BLaER1 treated with 17β-estradiol and CSF1 and Interleukin-3, amounts not matched to agents 10 nM and 100 nM (cell line): ENCODE measurements at regions not wholly inside any gene's neighbourhood (a gene's known extent, or its start where the extent isn't known, plus 50 kb on each side); places are given as distances from the start of the nearest gene placed in this dataset.
"Not testable (repeated sequence)": the region's sequence is repeated elsewhere in the genome, so short reads cannot be mapped to it uniquely, and the experiment has no call there.

Experiments
- H3K27ac ChIP-seq, 11 experiments: shearing (Covaris generic); formaldehyde crosslinking; 2 replicates each; pipeline ENCODE4 v1.8.1; 2022
- H3K27me3 ChIP-seq, 11 experiments: shearing (Covaris generic); formaldehyde crosslinking; 2 replicates each; pipeline ENCODE4 v1.8.1; 2022
- H3K36me3 ChIP-seq, 11 experiments: shearing (Covaris generic); formaldehyde crosslinking; 2 replicates each; pipeline ENCODE4 v1.8.1; 2022
- H3K4me1 ChIP-seq, 10 experiments: shearing (Covaris generic); formaldehyde crosslinking; 2 replicates each; pipeline ENCODE4 v1.8.1; 2022
- H3K4me2 ChIP-seq, 11 experiments: shearing (Covaris generic); formaldehyde crosslinking; 2 replicates each; pipeline ENCODE4 v1.8.1; 2022
- H3K4me3 ChIP-seq, 10 experiments: shearing (Covaris generic); formaldehyde crosslinking; 2 replicates each; pipeline ENCODE4 v1.8.1; 2022
- H3K9ac ChIP-seq, 11 experiments: shearing (Covaris generic); formaldehyde crosslinking; 2 replicates each; pipeline ENCODE4 v1.8.1; 2022
- H3K9me3 ChIP-seq, 11 experiments: shearing (Covaris generic); formaldehyde crosslinking; replicated peaks in 1 of 11; 2 replicates each; pipeline ENCODE4 v1.8.1; 2022
- H4K20me1 ChIP-seq, 11 experiments: shearing (Covaris generic); formaldehyde crosslinking; 2 replicates each; pipeline ENCODE4 v1.8.1; 2022
- Cebpa-rat ChIP-seq, 11 experiments: shearing (Covaris generic); IDR thresholded peaks; 2 replicates each; pipeline ENCODE4 v1.8.1; 2022

DNA sequence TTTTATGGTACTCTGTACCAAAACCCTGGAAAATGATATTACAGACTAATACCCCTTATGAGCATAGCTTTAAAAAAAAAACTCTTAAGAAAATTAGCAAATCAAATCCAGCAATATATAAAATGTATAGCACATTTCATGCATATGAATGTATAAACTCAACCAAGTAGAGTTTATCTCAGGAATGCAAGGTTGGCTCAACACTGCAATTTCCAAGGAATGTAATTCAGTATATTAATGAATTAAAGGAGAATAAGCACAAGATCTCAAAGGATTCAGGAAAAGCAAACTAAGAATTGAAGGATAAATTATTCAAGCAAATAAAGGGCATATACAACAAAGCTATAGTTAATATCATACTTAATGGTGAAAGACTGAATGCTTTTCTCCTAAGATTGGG, 61.9 kb upstream of the RPL38 start:
- H4K20me1 ChIP-seq: no peaks in the 10 kb centered on the region
- no peak overlapping the region for H3K9ac ChIP-seq
- no peak for TF ChIP-seq Cebpa-rat (IDR thresholded peaks at IDR 0.05)
- no peak overlapping the region for H3K27ac ChIP-seq
- H3K27me3 ChIP-seq: no peaks in the 10 kb centered on the region
- H3K36me3 ChIP-seq: 0 out of 22 replicates have a peak, but pooled peaks cover 0 to 3% (median 0%) of the 10 kb centered on the region in 11 experiments
- H3K4me2 ChIP-seq: no peak overlapping the region
- H3K4me3 ChIP-seq: no peak overlapping the region
- 0 out of 20 replicates have a peak, but pooled peaks cover 0 to under 1% (median 0%) of the 10 kb centered on the region in 10 experiments for H3K4me1 ChIP-seq
- peaks cover 51 to 78% (median 57%) of the 10 kb centered on the region in 11 experiments for H3K9me3 ChIP-seq

DNA sequence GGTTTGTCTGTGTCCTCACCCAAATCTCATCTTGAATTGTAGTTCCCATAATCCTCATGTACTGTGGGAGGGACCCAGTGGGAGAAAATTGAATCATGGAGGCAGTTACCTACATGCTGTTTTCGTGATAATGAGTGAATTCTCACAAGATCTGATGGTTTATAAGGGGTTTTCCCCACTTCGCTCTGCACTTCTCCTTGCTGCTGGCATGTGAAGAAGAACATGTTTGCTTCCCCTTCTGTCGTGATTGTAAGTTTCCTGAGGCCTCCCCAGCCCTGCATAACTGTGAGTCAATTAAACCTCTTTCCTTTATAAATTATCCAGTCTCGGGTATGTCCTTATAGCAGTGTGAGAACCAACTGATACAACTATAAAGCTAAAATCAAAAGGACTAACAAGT, 60.2 kb upstream of the RPL38 start:
- Histone ChIP-seq H3K4me1 (peaks cover 0 to 12% (median 10%) of the 10 kb centered on the region in 10 experiments; a peak in 12 of 20 replicates), H3K9me3 (peaks cover 51 to 76% (median 57%) of the 10 kb centered on the region in 11 experiments)
- H3K9ac ChIP-seq, H3K27me3 ChIP-seq, H3K4me2 ChIP-seq, H3K4me3 ChIP-seq, H3K36me3 ChIP-seq, H4K20me1 ChIP-seq, H3K27ac ChIP-seq: not testable (repeated sequence)

DNA sequence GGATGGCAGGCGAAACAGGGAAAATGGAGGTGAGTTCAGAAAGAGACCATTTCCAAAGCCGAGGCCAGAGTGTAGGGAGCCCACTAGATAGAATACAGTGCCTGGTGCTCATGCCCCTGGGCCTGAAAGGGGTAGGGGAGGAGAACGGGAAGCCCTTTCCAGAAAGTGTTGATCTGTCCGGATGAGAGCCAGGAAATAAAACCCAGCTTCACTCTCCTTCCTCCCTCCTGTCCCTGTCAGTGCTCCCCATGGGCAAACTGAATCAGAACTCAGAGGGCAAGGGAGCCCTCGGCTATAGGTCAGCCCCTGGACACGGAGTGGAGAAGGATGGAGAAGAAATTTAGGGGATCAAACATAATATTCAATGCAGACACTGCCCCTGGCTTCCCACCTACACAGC, 57.7 kb upstream of the RPL38 start:
- Histone ChIP-seq H3K4me2 (no peak overlapping the region), H3K9me3 (peaks cover 39 to 52% (median 44%) of the 10 kb centered on the region in 11 experiments), H4K20me1 (no peaks in the 10 kb centered on the region), H3K27ac (no peak overlapping the region), H3K4me1 (peaks cover 0 to 20% (median 10%) of the 10 kb centered on the region in 10 experiments; a peak in 12 of 20 replicates), H3K36me3 (0 out of 22 replicates have a peak, but pooled peaks cover 0 to 3% (median 0%) of the 10 kb centered on the region in 11 experiments), H3K27me3 (no peaks in the 10 kb centered on the region), H3K4me3 (no peak overlapping the region), H3K9ac (no peak overlapping the region)
- TF ChIP-seq Cebpa-rat (IDR thresholded peaks at IDR 0.05): no peak

DNA sequence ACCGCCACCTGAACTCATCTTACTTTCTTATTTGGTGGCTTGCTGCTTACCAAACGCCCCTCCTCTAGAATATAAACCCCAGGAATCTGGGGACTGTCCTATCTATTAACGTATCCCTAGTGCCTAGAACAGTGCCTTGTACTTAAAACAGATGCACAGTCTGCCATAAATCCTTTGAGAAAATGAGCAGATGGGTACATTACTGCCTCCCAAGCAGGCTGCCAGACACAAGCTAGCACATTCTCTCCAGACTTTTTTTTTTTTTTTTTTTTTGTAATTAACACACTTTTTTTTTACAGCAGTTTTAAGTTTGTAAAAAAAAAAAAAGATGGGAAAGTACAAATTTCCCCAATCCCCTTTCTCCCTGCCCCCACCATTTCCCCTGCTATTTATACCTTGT, 57.3 kb upstream of the RPL38 start:
- no peak overlapping the region for H3K4me2 ChIP-seq
- peaks cover 35 to 47% (median 40%) of the 10 kb centered on the region in 11 experiments for H3K9me3 ChIP-seq
- no peaks in the 10 kb centered on the region for H3K27me3 ChIP-seq
- H3K9ac ChIP-seq: no peak overlapping the region
- H3K4me1 ChIP-seq: peaks cover 0 to 20% (median 10%) of the 10 kb centered on the region in 10 experiments; a peak in 12 of 20 replicates
- H3K27ac ChIP-seq: no peak overlapping the region
- TF ChIP-seq Cebpa-rat (IDR thresholded peaks at IDR 0.05): no peak
- H4K20me1 ChIP-seq: no peaks in the 10 kb centered on the region
- no peak overlapping the region for H3K4me3 ChIP-seq
- 0 out of 22 replicates have a peak, but pooled peaks cover 0 to 3% (median 0%) of the 10 kb centered on the region in 11 experiments for H3K36me3 ChIP-seq

DNA sequence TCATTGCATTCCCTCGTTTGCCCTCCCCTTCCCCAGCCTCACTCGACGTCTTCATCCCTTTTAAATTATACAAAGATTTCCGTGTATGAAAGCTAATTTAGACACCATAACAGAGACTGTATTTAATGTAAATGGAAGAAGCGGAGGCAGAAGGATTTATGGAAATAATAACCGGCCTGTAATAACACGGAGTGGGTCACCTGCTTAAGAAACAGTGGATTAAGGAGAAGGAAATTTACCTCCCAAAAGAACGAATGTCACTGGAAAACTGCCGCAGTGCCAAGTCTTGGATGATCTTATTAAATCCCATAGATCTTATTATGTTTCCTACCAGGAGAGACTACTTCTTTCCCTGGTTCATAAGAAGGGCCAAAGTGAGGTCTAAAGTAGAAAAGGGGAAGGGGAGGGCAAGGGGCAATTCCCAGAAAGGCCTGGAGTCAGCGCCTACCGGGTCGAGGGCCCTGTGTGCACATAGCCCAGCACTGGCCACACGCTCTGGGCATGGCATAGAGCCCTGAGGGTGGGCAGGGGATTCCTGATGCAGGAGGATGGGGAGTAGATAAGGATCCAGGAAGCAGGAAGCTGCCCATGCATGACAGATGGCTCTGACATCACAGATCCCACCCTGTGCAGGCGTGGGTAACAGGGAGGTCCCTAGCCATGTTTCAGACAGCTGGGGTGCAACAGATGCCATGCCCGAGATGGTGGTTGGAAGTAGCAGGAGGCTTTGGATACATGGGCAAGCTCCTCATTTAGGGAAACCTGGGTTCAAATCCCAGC, 56.2 kb upstream of the RPL38 start:
- Histone ChIP-seq H3K36me3 (0 out of 22 replicates have a peak, but pooled peaks cover 0 to 3% (median 0%) of the 10 kb centered on the region in 11 experiments), H3K9me3 (peaks cover 25 to 37% (median 30%) of the 10 kb centered on the region in 11 experiments), H3K9ac (no peak overlapping the region), H3K27ac (no peak overlapping the region), H3K4me2 (peak overlapping the region in 8 of 11 experiments; percentile 13 to 56 (median 32); a peak in 13 of 22 replicates), H3K4me1 (peaks cover 0 to 20% (median 10%) of the 10 kb centered on the region in 10 experiments; a peak in 12 of 20 replicates), H4K20me1 (no peaks in the 10 kb centered on the region), H3K4me3 (no peak overlapping the region), H3K27me3 (no peaks in the 10 kb centered on the region)
- no peak for TF ChIP-seq Cebpa-rat (IDR thresholded peaks at IDR 0.05)

DNA sequence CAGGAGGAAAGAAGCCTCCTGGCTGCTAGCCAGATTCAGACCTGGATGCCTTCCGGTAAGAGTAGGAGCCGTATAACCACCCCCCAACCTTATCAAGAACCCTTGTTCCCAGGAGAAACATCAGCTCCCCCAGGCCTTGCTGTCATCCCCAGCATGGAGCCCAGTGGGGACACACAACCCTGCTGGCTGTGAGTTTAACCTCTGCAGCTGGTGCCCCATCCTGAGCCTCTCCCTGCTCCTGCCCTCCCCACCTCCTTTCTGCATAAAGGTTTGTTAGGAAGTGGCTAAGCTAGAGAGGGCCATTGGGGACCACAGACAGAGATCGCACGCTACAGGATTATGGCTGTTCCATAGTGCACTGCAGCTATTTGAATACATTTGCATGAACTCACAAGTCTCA, 55.5 kb upstream of the RPL38 start:
- Histone ChIP-seq H3K9ac (no peak overlapping the region), H4K20me1 (no peaks in the 10 kb centered on the region), H3K27me3 (no peaks in the 10 kb centered on the region), H3K9me3 (peaks cover 18 to 30% (median 23%) of the 10 kb centered on the region in 11 experiments), H3K4me1 (peaks cover 0 to 25% (median 10%) of the 10 kb centered on the region in 10 experiments; a peak in 12 of 20 replicates), H3K4me2 (peak overlapping the region in 8 of 11 experiments; percentile 13 to 56 (median 32); a peak in 13 of 22 replicates), H3K27ac (no peak overlapping the region), H3K36me3 (0 out of 22 replicates have a peak, but pooled peaks cover 0 to 3% (median 0%) of the 10 kb centered on the region in 11 experiments), H3K4me3 (no peak overlapping the region)
- no peak for TF ChIP-seq Cebpa-rat (IDR thresholded peaks at IDR 0.05)

DNA sequence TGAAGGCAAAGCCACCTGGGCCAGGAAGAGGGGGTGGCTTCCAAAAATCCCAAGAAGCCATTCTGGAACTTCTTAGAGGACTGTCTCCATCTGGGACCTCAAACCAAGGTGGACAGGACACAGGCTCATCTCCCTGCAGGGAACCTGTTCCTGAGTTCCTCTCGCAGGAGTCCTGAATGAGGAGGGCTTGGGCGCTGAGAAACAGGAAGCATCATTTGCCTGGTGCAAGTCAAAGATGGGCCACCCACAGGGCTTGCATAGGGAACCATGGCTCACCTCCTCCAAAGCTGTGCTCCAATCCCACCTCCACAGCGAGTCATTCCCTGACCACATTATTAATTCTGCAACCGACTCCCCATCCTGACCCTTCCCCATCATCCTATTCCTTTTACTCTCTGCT, 55.0 kb upstream of the RPL38 start:
- Histone ChIP-seq H3K36me3 (0 out of 22 replicates have a peak, but pooled peaks cover 0 to 3% (median 0%) of the 10 kb centered on the region in 11 experiments), H3K9me3 (peaks cover 13 to 25% (median 18%) of the 10 kb centered on the region in 11 experiments), H3K9ac (no peak overlapping the region), H3K27ac (no peak overlapping the region), H3K27me3 (no peaks in the 10 kb centered on the region), H3K4me3 (no peak overlapping the region), H3K4me1 (peaks cover 0 to 30% (median 10%) of the 10 kb centered on the region in 10 experiments; a peak in 12 of 20 replicates), H3K4me2 (peak overlapping the region in 4 of 11 experiments; percentile 4 to 56 (median 38); a peak in 2 of 22 replicates), H4K20me1 (no peaks in the 10 kb centered on the region)
- TF ChIP-seq Cebpa-rat (IDR thresholded peaks at IDR 0.05): no peak

DNA sequence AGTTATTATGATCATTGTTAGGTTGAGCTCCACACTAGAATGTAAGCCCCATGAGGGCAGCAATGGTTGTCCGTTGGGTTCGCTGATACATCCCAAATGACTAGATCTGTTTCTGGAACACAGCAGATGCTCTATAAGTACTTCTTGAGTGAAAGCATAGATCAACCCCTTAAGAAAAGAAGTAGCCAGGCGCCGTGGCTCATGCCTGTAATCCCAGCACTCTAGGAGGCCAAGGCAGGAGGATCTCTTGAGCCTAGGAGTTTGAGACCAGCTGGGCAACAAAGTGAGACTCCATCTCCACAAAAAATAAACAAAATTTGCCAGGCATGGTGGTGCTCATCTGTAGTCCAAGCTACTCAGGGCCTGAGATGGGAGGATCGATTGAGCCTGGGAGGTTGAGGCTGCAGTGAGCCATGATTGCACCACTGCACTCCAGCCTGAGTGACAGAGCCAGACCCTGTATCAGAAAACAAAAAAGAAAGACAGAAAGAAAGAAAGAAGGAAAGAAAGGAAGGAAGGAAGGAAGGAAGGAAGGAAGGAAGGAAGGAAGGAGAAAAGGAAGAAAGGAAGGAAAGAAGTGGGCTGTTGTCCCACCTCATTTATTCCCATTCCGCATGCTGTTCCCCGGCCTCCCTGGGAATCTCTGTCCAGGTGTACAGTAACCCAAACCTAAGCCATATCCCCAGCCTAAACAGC, 54.4 kb upstream of the RPL38 start:
- Histone ChIP-seq H3K9ac (no peak overlapping the region), H4K20me1 (no peaks in the 10 kb centered on the region), H3K9me3 (peaks cover 7 to 19% (median 12%) of the 10 kb centered on the region in 11 experiments), H3K4me1 (peaks cover 0 to 30% (median 10%) of the 10 kb centered on the region in 10 experiments; a peak in 12 of 20 replicates), H3K27me3 (no peaks in the 10 kb centered on the region), H3K36me3 (no peaks in the 10 kb centered on the region), H3K27ac (no peak overlapping the region), H3K4me2 (no peak overlapping the region), H3K4me3 (no peak overlapping the region)
- no peak for TF ChIP-seq Cebpa-rat (IDR thresholded peaks at IDR 0.05)
